CD4-positive, alpha-beta T cell treated with Interleukin-15 for 4 hours (primary cell): ENCODE measurements at regions not wholly inside any gene's neighbourhood (a gene's known extent, or its start where the extent isn't known, plus 50 kb on each side); places are given as distances from the start of the nearest gene placed in this dataset.
A peak's percentile ranks its signal among the peaks of the same experiment; 100 is the strongest.

ENCODE experiments used
- DNase-seq: peaks from one replicate; pipeline ENCODE4 v3.0.0-alpha.2; 2020; ENCODE audit warnings: low spot score

DNA sequence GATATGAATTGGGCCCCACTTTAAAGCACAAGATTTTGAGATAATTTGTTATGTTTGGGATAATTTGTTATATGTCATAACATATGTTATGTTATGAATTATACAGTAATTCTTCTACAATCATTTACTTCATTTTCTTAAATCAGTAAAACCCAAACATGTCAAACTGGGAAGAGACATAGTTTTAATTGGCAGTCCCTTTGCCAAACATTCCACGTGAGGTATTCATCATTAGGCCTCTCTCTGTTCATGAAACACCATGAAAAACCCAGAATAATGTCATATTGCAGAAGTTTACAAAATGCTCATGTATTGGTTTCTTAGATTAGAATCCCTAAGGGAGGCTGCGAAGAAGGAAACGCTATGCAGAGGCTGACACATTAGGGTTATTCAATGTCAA lies 89.4 kb upstream of the PDE10A start:
- no peak for DNase-seq

DNA sequence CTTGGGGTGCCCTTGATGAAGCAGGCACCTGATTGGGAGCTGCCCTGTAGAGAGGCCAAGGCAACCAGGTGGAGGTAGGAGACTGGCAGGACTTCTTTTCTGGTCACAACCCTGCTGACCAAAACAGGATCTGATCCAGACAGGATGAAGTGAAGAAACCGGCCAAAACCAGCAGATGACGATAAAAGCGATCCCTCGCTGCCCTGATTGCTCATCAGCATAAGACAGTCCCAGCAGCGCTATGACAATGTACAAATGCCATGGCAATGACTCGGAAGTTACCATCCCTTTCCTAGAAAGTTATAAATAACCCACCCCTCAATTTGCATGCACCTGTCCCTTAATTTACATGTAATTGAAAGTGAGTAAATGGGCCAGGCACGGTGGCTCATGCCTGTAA lies 88.4 kb upstream of the PDE10A start:
- no peak for DNase-seq

DNA sequence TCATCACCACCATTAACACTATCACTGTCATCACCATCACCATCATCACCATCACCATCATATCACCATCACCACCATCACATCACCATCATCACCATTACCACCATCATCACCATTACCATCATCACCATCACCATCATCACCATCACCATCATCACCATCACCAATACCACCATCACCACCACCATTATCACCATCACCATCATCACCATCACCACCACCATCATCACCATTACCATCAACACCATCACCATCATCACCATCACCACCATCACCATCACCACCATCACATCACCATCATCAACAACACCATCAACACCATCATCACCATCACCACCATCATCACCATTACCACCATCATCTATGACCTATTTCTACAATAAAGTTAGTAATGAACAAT lies 86.1 kb upstream of the PDE10A start:
- DNase-seq, result no peak

DNA sequence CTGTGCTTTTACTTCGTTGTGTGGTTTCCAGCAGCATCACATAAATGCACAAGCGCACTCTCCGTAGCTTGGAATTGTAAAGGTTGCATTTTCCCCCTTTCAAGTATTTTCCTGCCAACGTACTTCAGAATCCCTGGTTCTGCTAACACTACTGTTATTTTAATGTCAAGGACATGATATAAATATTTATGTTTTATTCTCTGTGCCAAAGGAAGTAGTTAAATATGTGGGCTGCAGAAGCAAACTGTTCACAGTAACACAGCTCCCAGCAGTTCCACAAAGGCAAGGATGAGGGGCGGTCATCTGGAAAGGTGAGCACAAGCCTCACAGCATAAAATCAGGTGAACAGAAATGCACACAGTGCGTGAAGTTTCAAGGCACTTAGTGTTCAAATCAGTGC lies 85.3 kb upstream of the PDE10A start:
- DNase-seq, result no peak

DNA sequence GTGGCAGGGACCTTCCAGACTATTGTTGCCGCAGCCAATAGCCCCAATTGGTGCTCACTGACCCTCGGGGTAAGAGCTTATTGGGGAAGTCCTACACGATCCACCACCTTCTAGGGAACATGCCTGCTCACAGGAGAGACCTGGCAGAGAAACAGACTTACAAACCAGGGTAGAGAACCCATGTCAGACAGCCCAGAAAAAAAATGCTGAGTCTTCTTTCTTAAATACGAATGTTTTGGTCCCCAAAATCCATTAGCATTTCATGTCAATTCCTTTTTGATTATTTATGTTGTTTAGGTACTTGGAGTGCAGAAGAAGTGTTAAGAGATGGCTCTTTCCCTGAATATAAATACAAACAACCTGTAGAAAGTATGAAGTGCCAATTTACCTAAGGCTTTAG lies 84.9 kb upstream of the PDE10A start:
- no peak for DNase-seq

DNA sequence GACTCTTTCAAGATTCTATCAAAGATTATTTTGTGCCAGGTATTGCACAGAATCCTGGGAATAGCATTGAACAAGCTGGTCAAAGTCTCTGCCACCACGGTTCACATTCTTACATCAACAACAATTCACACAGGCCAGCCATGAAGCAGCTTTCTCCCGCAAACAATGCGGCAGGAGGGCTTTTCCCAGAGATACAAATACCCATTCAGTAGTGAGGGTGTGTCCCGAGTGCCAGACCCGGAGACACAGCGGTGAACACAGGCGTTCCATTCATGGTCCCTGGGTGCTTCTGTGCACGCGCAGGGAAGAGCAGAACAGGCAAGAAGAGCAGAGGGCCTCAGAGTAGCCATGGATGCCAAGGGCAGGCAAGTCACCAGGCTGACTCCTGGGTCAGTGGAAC lies 83.3 kb upstream of the PDE10A start:
- no peak for DNase-seq

DNA sequence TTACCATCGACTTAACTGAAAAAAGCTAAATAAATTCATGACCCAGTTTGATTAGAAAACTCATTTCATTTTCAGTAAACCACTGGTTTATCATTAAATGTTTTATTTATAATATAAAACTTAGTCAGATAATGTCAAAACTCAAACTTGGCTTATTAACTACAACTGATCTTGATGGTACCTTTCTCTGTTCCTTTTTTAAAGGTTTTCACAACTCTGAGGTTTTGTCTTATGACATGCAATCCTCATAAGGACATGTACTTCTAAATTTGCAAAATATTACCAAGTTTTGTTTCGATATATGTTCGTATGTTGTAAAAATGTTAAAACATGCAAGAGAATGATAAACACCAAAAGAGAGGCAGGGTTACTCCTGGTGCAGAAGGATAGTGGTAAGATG lies 82.5 kb upstream of the PDE10A start:
- DNase-seq, result no peak

DNA sequence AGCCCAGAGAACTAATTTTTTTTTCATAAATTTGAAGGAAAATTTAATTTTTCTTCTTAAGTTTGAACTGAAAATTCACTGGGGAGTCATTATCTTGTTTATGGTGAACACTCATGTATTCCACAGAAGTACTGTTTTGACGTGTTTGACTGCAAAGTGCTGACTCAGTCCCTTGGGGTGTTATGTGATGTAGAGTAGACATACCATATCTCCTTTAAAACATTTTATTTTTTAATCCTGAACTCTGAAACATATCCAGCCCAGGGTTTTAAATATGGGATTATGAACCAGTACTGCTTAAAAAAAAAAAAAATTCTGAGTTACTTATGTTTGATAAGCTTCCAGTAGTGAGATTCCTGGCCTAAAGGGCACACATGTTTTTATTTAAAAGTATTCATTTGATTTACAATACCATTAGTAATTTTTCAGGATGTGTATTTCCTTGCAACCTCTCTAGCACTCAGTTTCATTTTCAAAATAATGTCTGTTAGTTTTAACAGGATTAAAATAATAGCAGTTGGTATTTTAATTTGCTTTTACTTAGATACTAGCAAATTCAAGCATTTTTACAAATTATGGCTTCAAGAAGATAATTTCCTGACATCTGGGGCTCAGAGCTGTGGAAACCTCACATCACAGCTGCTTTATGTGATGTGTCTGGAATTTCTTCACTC lies 81.7 kb upstream of the PDE10A start:
- DNase-seq, result no peak

DNA sequence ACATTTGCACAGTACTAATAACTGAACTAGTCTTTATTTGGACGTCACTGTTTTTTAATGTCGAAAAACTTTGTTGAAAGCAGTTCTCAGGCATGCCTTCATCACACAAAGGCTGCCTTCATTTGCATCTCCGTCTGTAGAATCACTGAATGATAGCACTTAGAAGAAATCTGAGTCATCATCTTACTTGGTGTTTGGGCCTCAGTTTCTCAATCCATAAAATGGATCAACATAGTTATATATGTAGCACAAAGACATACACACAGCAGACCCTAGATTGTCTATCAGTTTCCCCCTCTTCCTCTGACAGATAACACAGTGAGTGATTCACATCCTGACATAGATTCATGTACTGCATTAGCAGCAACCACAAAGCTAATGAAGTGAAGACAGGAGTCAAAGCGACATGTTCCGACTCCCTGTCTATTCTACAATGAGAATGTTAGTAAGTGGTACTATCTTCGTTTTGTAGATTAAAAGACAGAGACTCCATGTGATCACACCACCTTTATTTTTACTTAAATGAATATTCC lies 80.4 kb upstream of the PDE10A start:
- DNase-seq, result no peak

DNA sequence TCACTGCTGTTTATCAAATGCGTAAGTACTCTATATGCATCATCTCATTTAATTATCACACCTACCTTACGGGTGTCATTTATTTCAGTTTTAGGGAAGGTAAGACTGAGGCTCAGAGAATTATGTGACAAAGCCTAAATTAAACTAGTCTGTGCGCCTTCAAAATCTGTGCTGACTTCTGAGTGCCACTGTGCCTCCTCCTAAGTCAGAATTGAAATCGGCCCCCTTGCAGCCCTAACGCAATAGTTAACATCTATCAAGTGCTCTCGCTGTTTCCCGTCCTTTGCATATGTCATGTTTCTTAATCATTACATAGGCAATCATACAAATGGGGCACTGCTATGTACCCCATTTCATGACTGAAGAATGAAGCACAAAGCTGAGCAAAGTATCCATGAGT lies 79.0 kb upstream of the PDE10A start:
- DNase-seq, result no peak

DNA sequence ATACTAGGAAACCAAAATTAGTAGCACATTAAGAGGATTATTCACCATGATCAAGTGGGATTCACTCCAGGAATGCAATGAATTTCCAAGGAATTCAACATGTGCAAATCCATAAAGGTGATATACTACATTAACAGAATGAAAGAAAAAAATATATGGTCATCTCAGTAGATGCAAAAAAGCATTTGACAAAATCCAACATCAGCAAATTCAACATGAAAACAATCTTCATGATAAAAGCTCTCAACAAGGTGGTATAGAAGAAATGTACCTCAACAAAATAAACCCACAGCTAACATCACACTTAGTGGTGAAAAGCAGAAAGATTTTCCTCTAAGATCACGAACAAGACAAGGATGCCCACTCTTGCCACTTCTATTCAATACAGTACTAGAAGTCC lies 74.4 kb upstream of the PDE10A start:
- no peak for DNase-seq

DNA sequence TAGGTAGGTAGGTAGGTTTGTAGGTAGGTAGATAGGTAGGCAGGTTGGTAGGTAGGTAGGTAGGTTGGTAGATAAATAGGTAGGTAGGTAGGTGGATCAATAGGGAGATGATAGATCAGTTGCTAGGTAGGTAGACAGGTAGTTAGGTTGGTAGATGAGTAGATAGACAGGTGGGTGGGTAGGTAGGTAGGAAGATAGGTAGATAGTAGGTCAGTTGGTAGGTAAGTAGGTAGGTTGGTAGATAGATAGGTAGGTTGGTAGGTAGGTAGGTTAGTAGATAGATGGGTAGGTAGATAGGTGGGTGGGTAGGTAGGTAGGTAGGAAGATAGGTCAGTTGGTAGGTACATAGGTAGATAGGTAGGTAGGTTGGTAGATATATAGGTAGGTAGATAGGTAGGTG lies 72.0 kb upstream of the PDE10A start:
- DNase-seq, result no peak

DNA sequence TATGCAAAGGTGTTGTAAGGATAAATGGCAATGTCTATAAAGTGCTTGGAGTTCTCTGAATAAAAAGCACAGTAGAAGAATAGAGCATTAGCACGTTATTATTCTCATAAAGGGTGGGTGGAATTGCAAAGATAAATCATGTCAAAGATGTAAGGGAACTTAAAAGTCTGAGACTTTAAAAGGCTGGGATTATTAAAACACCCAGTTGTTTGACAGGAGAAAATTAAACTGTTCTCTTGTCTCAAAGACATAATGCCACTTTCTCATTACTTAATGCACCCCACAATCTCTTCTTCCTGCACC lies 70.4 kb upstream of the PDE10A start:
- DNase-seq, result no peak

DNA sequence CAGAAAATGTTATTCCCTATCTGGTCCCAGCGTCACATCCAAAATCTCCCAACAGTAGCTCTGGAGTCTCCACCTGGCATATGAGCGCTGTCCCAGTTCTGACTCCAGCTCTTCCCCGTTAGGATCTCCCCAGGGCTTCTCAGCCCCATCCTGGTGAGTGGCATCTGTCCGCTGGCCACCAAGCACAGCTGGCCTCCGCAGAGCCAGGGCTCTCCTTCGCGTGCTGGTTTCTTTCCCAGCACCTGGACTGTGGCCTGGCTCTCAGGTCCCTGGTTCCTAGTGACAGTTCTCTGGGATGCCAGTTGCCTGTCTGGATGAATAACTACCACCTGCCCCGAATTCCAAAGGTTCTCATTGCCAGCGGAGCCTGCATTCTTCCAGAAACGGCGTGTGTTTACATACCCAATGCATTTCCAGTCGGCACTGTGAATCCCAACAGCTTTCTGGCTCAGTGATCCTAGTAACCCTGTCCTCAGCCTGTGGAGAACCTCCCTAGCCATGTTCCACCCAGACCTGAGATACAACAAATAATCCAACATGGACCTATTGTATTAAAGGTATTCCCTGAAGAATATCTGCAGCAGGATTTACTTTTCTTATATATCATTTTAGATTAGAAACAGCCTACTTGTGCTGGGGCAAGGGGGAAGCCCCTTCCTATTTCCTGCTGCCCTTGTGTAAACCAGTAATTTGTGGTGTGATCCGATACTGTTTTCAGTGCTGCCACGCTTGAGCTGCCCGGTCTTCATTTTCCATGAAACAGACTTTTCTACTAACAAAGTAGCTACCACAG lies 69.9 kb upstream of the PDE10A start:
- no peak for DNase-seq

DNA sequence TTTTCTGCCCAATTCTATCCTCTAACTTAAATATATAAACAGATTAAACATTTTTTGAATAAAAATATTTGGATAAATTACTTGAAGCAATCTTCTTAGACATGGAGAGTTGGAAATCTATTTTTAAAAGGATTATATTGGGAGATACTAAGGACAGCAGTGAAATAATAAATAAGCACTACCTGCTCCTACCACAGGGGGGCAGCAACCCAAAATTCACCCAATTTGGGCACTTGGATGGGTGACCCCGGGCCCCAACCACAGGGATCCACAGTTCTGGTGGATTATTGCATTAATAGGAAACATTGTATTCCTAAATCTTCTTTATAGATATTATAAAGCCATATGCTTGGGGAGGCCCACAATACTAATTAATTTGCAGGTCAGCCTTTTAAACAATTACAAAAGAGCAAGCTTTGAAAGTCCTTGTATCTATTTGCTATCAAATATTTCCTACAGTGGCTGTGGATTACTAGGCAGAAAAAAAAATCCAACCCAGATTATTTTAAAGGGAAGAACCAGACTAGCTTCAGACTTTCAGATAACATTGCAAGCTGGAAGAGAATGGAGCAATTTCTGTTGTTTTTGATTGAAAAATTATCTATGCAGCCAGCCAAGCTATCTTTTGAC lies 66.4 kb upstream of the PDE10A start:
- peak; percentile 13 for DNase-seq

DNA sequence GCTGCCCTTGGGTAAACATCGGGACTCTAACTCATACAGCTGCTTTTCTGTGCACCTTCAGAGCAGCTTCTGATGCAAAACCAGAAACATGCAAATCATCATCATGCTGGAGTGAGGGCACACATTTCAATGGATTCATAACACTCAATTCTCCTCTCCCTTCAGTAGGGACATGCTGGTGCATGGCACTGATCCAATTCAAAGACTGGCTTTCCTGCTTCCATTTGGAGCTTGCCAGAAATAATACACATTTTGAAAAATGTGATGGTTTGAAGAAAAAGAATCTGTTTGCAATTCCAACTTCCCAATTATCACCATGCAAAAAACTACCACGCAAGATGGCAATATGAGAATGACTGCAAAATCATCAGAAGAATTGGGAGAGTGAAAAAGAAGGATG lies 65.2 kb upstream of the PDE10A start:
- no peak for DNase-seq

DNA sequence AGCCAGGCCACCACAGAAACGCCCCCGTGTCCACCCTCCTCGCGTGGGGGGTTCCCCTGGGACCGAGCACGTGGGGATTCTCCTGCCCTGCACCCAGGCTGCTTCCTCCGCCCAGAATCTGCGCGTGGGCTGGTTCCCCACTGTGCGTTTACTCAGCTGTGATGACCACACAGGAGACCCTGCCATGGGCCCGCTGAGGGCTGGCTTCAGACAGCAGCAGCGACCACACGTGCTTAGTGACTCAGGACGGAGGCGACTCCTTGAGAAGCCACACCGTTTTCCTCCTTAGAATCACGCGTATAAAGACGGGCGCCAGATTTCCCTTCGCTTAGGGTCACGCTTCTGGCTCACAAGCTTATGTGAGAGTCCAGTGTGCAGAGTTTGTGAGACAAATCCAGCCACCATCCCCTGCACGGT lies 63.9 kb upstream of the PDE10A start:
- DNase-seq, result no peak

DNA sequence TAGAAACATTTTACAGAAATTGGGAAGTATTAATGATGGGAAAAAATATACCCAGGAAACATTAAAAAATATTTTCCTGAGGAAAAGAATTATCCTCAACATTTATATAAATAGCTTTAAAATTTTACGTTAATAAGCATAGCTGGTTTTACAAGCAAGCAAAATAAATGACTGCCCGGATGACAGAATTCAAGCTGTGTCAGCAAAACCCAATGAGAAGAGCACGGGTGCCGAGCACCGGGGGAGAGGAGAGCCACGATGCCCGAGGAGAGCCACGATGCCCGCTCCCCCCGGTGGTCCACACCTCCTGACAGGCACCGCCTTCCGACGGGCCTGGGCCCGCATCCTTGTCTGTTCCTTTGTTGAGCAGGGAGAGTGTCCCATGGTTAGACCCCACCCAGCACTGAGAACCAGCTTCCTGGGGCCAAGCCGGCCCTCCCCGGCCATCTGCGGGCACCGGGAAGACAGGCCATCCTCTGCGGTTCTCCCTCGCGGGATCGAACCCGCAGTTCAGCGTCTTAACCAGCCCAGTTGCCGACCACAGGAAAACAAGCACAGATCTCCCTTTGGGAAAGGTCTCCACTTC lies 63.3 kb upstream of the PDE10A start:
- no peak for DNase-seq

DNA sequence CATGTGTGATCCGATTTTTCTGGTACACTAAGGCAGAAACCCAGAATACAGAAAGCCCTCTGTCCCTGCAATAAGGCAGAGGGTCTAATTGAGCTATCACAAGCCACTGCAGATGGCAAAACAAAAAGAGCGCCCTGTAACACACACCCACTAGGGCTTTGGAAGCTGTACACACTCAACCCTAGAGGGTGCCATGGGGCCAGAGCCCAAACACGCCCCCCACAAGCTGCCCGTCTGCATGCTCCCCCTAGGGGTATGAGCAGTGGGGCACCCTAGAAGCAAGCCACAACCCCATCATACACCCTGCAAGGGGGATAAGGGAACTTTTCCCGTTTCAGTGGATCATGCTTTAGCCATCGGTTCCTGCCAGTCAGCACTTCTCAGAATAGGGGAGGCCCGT lies 62.2 kb upstream of the PDE10A start:
- no peak for DNase-seq

DNA sequence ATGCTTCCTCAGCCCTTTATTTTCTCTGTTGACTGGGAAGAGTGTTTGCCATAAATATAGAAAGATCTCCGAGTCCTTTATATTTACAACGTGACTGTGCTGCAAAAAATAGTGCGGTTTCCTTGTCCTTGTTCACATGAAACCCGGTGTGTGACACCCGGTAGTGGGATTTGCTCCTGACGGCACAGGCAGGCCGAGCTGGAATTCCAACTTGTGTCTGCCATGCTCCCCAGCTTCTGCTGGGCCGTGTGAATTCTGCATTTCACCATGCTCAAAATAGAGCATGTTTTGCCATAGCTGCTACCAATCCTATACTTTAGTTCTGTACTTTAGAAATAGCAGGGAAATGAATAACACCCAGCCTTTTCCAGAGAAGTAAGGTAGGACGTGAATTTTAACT lies 60.3 kb upstream of the PDE10A start:
- DNase-seq, result no peak

DNA sequence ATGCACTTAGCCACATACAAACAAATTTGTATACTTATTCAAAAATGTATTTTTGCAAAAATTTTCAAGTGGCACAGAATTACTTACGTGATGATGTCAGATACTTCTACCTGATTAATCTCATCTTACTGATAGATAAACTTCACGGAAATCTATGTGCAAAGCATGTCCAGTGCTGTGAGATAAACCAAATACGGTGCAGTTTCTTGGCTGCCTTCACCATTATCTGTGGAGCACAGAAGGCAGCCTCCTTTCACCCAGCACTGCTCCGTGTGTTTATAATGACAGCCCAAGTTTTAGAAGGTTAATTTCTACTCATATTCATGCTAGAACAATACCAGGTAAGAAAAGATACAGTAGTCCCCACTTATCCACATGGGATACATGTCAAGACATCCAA lies 59.0 kb upstream of the PDE10A start:
- DNase-seq, result no peak

DNA sequence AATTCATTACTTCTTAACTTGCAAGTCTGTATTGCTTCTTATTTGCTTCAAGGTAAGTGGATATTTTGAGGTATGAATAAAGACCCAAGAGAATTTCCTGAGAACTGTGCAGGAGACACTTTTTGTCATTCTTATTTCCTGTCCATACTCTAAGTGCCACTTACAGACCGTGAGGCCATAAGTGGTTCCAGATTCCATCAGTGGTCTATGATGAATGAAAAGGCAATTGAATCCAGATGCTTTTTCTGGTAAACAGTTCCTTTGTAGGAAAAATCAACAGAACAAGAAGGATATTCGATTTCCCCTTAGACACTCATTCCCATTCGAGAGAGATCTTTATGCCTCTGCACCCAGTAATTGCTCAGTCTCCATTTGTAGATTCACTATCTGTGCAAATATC lies 58.3 kb upstream of the PDE10A start:
- DNase-seq, result no peak

DNA sequence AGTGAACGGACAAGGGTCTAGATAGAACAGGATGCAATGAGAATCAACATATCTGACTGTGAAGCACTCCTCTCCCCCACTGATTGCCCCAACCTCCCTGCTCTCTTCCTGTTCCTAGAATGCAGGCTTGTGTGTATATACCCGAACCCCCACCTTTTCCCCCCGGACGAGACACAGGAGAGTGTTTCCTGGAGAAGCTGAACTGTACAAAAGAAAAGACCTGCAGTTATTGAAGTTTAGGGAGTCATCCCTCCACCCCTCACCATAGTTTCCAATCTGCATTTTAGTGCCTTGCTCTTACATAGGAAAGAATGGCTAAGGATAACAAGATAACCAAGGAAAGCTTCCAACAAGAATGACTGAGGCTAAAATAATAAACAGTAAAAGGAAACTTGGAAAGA lies 55.5 kb upstream of the PDE10A start:
- no peak for DNase-seq
